ENCODE measurements at regions not wholly inside any gene's neighbourhood (a gene's known extent, or its start where the extent isn't known, plus 50 kb on each side); places are given as distances from the start of the nearest gene placed in this dataset.

DNA sequence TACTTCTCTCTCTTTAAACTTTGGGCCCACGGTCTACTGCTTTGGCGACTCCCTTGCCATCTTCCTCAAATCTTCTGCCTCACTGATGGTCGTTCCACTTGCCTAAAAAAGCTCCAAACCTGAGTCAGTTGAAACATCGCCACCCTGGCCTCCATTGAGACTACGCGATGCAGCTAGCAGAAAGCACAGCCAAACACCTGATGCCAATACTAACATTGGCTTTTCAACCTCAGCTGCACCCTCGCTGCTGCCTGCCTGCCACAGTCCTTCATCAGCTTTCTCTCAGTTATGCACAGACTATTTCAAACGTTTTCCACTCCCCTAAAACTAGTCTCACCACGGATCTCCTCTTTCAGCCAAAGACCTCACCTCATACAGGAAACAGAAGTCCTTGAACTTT lies 214.2 kb upstream of the TMCO5A start:
- DNase-seq: no peak

DNA sequence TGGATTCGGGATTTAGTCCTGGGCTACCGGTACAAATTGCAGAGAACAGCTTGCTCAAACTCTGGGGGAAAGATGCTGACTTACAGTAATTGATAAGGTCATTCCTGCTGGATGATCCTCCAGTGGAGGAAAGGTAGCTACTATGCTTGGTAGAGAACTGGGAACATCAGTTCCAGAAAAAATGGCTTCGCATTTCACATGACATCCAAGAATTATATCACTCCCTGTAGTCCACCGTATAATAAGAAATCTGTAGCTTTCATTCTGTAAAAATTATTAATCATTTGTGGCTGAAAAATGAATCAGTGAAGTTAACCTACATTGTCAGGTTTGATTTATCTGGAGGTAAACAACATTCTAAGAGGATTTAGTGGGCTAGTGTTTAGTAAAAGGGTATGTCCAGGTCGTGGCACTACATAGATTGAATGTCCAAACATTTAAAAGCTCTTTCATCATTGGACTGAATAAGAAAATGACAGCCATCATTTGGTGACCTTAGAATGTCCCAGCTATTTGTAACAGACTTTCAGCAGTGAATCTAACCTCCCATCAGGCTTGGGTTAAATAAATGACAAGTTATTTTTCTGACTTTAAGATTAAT lies 203.2 kb upstream of the TMCO5A start:
- DNase-seq: no peak

DNA sequence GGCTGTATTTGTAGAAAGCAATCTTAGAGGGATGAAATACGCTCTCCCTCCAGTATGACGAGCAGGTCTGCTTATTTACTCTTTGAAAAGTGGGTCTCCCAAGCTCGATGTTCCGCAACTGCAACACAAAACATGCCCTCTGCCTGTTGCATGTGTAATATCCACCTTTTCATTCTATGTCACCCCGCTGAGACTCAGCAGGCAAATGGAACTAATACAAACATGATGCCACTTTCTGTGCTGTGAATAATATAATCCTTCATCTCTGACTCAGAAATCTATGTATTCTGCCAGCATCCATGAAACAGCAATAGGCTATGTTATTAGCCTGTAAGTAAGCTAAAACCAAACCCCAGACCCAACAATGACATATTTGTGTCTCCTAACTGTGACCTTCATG lies 200.8 kb upstream of the TMCO5A start:
- DNase-seq: no peak

DNA sequence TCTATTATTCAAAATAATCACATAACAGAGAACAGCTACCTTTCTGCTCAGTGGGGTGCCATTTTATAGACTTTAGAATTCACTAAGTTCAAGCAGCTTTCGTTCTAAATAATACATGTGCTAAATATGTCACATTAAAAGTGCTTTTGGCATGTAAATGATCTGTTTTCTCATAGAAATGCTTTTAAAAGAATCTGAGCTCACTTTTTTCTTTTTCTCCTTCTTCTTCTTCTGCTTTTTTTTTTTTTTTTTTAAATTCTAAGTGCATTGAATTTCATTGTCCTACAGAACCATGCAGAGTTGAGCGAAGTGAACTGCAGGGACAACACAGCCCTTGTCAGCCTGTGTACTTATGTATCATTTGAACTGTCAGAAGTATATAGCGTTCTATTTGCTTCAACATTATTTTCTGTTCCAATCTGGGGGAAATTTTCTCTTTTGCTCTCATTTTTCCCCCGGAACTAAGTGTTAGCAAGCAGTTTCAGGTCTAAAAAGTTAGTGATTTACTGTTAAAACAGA lies 193.8 kb upstream of the TMCO5A start:
- DNase-seq: no peak

DNA sequence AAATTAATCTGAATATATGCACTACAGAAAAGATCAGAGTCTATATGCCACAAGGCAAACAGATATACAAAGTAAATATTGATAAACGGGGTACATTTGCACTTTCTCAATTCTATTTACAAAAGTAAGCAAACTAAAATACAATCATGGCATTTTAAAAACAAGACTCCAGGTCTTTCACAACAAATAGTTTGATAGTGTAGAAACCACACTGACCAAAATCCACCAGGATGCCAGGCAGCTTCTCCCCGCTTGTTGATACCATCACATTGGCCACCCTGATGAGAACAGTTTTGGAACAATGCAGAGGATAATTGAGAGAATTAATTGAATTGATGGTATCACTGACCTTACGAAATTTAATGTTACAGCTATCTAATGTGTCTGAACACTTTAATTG lies 190.6 kb upstream of the TMCO5A start:
- no peak for DNase-seq

DNA sequence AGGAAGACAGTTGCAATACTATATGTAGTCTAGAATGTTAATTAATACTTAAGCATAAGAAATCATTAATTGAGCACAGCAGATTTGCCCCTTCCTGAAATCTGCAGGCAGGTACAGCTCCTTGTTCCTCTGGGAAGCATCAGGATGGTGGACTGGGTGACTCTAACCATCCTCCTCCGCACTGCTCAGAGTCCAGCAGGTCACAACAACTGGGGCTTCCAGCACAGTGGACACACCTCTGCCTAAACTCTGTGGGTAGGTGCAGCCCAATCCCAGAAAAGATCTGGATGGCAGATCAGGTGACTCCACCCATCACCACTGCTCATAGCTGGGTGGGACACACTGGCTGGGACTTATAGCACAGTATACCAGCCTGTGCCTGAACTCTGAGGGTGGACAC lies 189.9 kb upstream of the TMCO5A start:
- no peak for DNase-seq

DNA sequence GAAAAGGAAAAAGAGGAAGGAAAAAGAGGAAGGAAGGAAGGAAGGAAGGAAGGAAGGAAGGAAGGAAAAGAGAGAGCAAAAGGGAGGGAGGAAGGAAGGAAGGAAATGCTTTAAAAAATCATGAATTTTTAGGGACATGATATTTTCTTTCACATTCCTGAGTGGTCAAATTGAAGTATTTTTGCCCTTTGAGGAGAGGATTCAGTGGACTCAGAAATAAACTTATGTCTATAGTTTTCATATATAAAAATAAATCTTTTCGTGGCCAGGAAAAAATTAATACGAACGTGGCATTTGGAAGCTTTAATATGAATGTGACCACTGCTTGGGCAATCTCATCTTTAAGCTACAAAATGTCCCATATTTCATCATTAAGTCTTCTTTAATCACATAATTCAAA lies 183.0 kb upstream of the TMCO5A start:
- no peak for DNase-seq

DNA sequence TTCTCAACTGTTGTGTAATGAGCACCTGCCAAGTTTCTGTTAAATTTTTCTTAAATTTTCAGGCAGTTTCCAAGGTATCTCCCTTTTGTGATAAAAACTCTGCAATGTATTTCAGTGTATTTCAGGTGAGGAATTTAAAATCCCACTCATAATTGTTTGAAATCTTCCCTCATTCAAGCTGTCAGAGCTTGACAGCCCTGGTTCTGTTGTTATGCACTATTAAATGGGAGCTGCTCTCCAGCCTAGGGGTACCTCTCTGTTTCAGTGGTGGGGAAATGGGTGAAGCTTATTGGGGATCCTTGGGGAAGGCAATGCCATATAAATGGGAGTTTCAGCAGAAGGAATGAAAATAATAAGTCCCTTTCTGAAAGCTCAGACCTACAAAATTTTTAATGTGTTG lies 178.0 kb upstream of the TMCO5A start:
- DNase-seq: no peak

DNA sequence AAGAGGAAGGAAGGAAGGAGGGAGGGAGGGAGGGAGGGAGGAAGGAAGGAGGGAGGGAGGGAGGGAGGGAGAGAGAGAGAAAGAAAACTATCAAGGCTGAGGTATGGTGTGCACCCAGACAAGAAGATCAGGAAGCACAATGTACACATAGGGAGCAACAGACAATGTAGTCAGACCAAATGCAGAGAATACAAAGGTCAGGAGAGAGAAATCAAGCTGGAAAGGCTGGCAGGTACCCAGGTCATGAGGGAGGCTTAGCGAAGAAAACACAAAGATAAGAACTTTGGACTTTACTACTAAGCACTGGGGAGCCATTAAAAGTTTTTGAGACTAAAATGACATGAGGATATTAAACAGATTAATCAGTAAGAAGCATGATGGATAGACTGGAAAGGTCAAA lies 176.0 kb upstream of the TMCO5A start:
- no peak for DNase-seq

DNA sequence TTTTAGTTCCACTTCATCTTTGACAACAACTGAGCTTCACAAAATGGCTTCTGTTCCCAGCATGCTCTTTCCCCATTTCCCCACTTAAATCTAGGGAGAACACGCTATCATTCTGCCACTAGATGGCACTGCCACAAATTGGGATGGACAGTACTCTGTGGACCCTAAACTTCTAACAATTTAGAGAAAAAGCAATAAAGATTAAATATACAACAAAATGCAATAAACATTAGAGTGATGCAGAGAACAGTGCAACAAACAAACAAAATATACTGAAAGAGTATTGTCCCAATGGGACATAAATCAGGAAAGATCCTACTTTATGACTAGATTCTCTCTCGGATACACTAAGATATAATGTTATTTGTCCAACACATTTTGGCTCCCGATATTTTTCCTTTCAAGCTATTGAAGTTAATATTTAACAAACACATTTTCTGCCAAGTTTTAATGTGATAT lies 169.7 kb upstream of the TMCO5A start:
- no peak for DNase-seq

DNA sequence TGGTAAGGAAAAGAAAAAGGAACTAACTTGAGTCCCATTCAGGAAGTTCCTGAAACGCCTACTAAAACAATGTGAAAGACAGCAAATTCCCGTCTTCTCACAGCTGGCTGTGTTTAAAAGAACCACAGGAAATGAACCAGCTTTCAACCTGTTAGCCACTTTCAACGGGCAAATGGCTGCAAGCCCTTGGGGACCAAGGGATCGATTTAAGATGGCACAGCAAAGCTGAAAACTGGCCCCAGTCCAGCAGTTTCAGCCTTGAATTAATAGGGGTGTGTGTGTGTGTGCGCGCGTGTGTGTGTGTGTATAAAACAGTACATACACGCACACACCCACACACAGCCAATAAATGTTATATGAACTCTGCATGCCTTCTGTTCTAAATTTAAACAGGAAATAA lies 168.7 kb upstream of the TMCO5A start:
- no peak for DNase-seq

DNA sequence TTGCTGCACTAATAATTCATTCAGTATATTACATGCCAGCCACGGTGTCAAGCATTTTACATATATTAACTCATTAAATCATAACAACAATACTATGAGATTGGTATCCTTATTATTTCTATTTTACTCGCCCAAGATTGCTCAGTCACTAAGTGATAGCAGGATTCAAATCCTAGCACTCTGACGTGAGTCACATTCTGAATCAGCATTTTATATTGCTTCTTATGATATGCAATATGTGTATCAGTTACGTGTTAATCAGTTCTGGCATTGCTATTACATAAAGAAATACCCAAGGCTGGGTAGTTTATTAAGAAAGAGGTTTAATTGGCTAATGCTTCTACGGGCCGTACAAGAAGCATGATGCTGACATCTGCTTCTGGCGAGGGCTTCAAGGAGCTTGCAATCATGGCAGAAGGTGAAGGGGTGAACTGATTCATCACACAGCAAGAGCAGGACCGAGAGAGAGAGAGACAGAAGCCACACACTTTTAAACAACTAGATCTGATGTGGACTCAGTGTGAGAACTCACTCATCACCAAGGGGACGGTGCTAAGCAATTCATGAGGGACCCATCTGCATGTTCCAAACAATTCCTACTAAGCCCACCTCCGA lies 166.5 kb upstream of the TMCO5A start:
- no peak for DNase-seq

DNA sequence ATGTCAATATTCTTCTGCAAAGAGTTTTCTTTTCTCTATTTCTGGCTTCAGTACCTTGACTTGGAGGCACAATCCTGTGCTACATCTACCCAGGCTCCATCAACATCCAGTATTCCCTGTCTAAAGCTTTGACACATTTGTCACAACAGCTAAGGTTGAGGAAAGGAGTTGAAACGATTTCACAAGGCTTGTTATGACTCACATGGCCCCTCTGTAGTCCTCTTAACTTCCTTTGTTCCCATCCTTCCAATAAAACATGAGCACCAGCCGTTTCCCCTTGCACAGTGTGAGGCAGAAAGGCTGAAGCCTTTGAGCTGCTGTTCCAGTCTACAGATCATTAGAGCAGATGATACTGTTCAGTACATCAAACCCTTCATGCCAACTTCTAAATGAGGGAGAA lies 163.0 kb upstream of the TMCO5A start:
- DNase-seq: no peak

DNA sequence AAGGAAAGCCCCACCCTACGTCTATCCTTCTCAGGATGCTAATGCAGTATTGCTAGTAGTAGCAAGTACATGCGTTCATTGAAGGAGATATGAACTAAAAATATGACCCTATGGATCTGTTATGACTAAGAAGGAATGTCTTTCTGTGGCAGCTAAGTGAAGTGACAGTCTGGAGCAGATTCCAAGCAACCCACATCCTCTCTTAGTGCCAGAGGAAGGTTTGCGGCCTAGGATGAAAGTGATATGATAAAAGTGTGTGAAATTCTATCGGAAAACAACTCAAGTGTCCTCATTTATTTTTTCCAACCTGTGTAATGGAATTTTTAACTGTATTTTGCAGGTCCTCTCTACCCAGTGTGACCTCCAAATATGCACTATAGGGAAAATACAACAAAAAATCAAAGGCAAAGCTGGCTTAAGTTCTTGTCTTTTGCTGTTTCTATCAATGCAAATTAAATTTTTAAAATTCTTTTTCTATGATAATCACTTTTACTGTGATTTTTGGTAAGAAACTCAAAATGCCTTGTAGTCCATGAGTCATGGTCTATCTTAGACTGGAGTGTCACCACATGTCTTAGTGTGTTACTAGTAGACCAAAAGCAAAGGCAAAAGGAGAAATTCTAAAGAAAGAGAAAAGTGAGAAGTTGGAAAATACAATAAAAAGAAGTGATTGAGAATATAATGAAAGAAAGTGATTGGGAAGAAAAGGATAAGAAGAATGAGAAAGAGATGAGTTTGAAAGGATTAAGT lies 161.2 kb upstream of the TMCO5A start:
- no peak for DNase-seq

DNA sequence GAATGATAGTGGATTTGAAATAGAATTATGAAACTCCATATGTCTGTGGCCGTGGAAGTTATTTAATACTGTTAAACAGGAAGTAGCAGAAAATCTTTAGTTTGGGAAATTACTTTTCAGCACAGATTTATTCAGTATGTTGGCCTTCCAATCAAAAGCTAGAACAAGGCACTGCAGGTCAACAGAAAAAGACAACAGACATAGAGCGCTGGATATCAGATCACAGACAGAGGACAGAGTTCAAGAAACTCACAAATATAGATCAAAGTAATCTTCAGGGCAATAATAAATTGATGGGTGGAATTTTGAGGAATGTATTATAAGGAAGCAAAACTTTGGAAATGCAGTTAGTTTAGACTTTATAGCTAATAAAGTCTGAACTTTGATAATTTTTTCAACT lies 159.5 kb upstream of the TMCO5A start:
- no peak for DNase-seq

DNA sequence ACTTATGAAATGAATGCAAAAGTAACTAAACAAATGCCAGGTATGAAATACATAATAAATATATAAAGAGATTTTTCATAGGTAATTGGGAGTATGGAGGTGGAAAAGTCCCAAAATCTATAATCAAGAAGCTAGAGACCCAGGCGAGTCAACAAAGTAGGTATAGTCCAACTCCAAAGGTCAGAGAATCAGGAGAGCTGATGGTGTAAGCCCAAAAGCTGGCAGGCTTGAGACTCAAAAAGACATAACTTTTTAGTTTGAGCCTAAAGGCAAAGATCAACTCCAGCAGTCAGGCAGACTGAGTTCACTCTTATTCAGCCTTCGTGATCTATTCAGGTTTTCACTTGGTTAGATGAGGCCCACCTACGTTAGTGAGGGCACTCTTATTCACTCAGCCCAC lies 157.4 kb upstream of the TMCO5A start:
- DNase-seq: no peak

DNA sequence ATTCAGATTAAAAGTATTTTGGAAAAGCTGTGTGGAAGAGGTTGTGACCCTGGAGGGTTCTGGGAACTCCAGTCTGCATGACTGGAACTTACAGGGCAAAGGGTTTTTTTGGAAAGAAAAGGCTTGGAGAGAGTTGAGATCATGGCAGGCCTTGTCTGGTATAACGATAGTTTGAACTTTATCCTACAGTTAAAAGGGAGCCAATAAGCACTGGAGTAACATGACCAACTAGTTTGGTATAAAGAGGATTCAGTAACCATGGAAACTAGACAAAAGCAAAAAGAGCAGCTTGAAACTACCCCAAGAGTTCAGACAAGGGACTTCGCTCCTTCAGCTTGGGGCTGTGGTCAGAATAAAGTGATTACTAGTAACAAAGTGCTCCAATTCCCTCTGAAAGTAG lies 151.2 kb upstream of the TMCO5A start:
- DNase-seq: no peak

DNA sequence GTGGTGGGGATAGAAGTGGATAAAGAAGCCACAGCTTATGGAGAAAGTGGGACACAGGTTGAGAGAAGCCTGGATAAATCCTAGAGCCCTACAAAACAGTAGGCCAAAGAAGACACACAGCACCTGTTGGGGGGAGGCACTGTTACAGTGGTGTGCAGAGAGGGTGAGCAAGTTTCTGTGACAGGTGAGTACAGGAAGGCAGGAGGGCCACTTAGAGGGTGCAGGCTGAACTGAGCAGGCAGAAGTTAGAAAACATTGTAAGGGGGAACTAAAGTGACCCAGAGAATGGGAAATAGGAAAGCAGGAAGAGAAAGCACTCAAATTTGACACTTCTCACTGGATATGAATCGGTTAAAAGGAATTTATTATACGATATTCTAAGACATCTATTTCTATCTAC lies 146.1 kb upstream of the TMCO5A start:
- no peak for DNase-seq

DNA sequence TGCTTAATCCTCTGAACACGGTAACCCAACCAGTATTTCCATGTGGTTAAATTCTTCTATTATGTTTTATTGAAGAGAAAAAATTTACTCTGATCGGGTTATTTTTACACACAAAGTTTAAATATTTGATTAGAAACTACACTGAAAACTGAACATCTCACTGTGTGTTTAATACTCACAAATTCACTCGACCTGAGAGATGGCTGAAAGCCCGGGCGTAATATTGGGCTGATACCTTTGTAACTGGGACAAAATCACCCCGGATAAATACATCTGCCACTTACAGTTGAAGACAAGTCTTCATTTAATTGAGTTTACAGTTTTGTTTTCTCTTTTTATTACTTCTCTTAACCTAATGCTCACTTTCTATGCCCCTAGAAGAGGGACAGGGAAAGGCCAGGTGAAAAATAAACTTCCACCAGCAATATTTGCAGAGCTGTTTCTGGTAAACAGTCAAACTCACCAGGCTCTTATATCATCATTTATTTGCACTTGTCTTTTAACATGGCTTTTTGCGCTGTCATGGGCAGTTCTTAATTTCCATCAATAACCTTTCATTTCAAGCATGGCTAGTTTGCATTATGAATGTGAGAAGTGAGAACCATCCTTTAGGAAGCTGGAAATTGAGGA lies 145.6 kb upstream of the TMCO5A start:
- DNase-seq: no peak

DNA sequence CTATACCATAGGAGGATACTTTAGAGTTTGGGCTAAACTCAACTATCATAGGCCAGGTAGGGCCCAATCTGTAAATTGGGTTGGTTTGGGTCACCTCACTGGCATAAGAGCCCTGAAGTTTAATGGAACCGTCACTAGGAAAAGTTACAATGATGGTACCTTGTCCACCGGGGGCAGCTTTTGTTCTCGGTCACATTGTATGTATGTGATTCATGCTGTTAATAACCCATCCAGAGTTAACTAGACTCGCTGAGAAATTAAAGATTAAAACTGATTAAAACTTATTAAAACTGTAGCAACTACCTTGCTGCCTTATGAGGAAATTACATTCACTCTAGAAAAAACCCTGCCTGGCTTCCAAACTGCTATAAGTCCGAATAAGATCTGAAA lies 145.0 kb upstream of the TMCO5A start:
- no peak for DNase-seq

DNA sequence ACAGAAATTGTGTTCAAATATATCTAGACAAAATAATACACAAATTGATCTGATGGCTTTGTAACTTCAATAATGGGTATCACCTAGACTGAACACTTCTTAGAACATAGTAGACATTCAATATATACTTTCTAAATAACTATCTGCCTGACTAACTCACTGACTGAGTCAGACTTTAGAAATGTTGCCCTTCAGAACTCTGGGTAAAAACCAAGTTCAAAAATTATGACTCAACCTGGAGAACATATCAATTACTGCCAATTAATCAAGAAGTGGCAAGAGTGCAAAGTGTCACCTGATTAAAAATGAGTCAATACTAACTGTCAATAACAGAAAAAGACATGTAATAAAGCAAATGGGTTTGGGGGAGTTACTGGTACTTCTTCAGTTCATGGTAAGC lies 144.6 kb upstream of the TMCO5A start:
- DNase-seq: no peak

DNA sequence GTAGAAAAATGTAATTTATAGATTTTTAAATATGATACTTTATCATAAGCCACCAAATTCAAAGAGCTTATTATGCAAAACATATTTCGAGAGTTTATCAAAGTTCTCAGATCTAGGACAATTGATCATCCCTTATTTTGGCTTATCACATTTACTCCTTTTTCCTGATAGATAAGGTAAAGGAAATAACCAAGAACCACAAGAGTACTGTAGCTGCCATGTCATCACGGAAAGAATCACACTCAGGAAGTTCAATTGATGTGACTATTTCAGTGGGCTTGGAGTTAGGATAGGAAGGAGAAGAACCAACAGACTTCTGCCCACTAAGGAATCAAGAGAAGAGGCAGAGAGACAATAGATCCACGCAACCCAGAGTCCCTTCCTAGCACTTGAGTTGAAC lies 142.7 kb upstream of the TMCO5A start:
- no peak for DNase-seq

DNA sequence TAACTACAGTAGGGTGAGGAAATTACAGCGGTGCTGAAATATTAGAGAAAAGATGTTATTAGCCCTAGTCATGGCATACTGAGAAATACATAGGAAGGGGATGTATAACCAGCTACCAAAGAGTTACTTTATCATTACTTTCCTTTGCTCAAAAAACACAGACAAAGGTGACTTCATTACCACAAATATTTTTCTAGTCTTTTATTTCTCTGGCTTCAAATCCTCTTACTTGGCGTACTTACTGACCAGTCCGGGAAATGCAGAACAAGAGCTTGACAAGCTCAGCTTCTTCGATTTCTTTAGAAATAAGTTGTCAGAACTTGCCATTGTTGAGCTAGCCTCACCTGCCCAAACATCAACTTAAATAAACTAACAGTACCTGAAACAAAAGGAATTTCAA lies 142.1 kb upstream of the TMCO5A start:
- no peak for DNase-seq

DNA sequence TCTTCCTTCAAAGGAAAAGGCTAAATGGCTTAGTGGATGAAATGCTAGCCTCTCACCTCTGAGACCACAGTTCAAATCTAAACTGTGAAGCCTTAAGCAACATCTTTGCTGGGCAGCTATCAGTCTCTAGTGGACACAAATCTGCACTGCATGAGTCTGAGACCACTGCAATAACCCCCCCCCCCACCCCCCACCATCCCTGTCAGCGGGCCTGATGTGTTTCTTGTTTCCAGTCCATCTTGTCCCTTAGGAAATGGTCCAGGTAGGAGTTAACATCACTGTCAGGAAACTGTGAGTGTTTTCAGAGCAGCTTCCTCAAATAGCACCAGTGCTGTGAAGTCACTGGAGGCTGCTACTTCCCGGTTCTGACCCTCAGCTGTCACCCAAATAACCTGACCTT lies 140.6 kb upstream of the TMCO5A start:
- DNase-seq: no peak

All from NCI-H1694 (cell line).